H1 (cell line): ENCODE measurements at regions not wholly inside any gene's neighbourhood (a gene's known extent, or its start where the extent isn't known, plus 50 kb on each side); places are given as distances from the start of the nearest gene placed in this dataset.

Experiments used
- CTCF ChIA-PET: fragments of 300-600 bp; sonication (Branson Sonifier 250); formaldehyde crosslinking; loops from one replicate; lab custom pipeline; 2021; ENCODE audit not compliant: partially characterized antibody; lab: Charles Lee
- POLR2A ChIA-PET: fragments of 300-600 bp; sonication (Branson Sonifier 250); formaldehyde crosslinking; loops from one replicate; lab custom pipeline; 2021; ENCODE audit warnings: inconsistent platforms; ENCODE audit not compliant: partially characterized antibody; lab: Charles Lee
- DNase-seq, 2 experiments: peaks; one replicate each; pipeline versions ENCODE4 v3.0.0 to v3.0.0-alpha.2; 2010 to 2022; ENCODE audit warnings: low spot score in 2 of 2, low read depth in 1 of 2, mixed read lengths in 1 of 2
- FAIRE-seq: peaks from 2 replicates; lab custom pipeline; 2011; peaks lifted over from hg19 to GRCh38; lab: Jason Lieb, UNC
- H2AFZ ChIP-seq: 2 replicates; pipeline ENCODE4 v1.8.1; 2012; ENCODE audit warnings: low read length, inconsistent platforms
- H2AK5ac ChIP-seq: 2 replicates; pipeline ENCODE4 v1.6.1; 2013; ENCODE audit warnings: low read depth, low read length
- H2BK120ac ChIP-seq: replicated peaks from 2 replicates; pipeline ENCODE3; 2013; ENCODE audit warnings: low read depth, low read length, inconsistent platforms
- H2BK12ac ChIP-seq: 2 replicates; pipeline ENCODE4 v1.6.1; 2013; ENCODE audit warnings: low read depth, low read length
- H2BK15ac ChIP-seq: 2 replicates; pipeline ENCODE4 v1.6.1; 2013; ENCODE audit warnings: low read length
- H2BK20ac ChIP-seq: 2 replicates; pipeline ENCODE4 v1.6.1; 2013; ENCODE audit warnings: low read length
- H2BK5ac ChIP-seq: 2 replicates; pipeline ENCODE4 v1.6.1; 2013; ENCODE audit warnings: low read depth, low read length
- H3K14ac ChIP-seq: 2 replicates; pipeline ENCODE4 v1.6.1; 2013; ENCODE audit warnings: inconsistent platforms; ENCODE audit not compliant: insufficient read length
- H3K18ac ChIP-seq: 2 replicates; pipeline ENCODE4 v1.6.1; 2013; ENCODE audit warnings: low read length; ENCODE audit errors: extremely low read depth
- H3K23ac ChIP-seq: 2 replicates; pipeline ENCODE4 v1.6.1; 2013; ENCODE audit warnings: inconsistent platforms; ENCODE audit not compliant: insufficient read length
- H3K23me2 ChIP-seq: 2 replicates; pipeline ENCODE4 v1.6.1; 2013; ENCODE audit warnings: low read depth, low read length
- H3K27ac ChIP-seq: 2 replicates; pipeline ENCODE4 v1.6.1; 2011; ENCODE audit warnings: low read depth, low read length, inconsistent platforms
- H3K27me3 ChIP-seq, 4 experiments: replicated peaks in 1 of 4; 1 replicate in 1 of 4; 2 replicates in 3 of 4; pipeline versions ENCODE4 v1.6.1 to v1.8.1; 2011 to 2013; ENCODE audit warnings: low read length in 3 of 4, mild to moderate bottlenecking in 3 of 4, inconsistent platforms in 2 of 4, mixed read lengths in 2 of 4, moderate library complexity in 1 of 4; ENCODE audit not compliant: control insufficient read depth in 3 of 4, insufficient read depth in 3 of 4; ENCODE audit errors: extremely low read depth in 1 of 4
- H3K36me3 ChIP-seq, 4 experiments: 2 replicates each; pipeline versions ENCODE4 v1.6.1 to v1.8.1; 2011 to 2013; ENCODE audit warnings: mild to moderate bottlenecking in 4 of 4, low read length in 3 of 4, moderate library complexity in 2 of 4, control low read depth in 1 of 4, inconsistent platforms in 1 of 4; ENCODE audit not compliant: insufficient read depth in 4 of 4, control insufficient read depth in 2 of 4
- H3K4ac ChIP-seq: replicated peaks from 2 replicates; pipeline ENCODE3; 2013; ENCODE audit warnings: low read length, low read depth, mixed read lengths, inconsistent platforms; ENCODE audit not compliant: insufficient read length
- H3K4me1 ChIP-seq, 4 experiments: replicated peaks in 1 of 4; 1 replicate in 1 of 4; 2 replicates in 3 of 4; pipeline versions ENCODE4 v1.6.1 to v1.8.1; 2011 to 2013; ENCODE audit warnings: low read length in 3 of 4, inconsistent platforms in 2 of 4, mixed read lengths in 1 of 4; ENCODE audit not compliant: insufficient read depth in 4 of 4, control insufficient read depth in 3 of 4
- H3K4me2 ChIP-seq, 2 experiments: 2 replicates each; pipeline versions ENCODE4 v1.6.1 to v1.8.1; 2011 to 2013; ENCODE audit warnings: low read depth in 2 of 2, low read length in 2 of 2, control low read depth in 1 of 2, inconsistent platforms in 1 of 2, mild to moderate bottlenecking in 1 of 2; ENCODE audit not compliant: insufficient read depth in 1 of 2
- H3K4me3 ChIP-seq, 4 experiments: fragments of 200-600, 300-600 bp in 1 of 4; sonication (generic), shearing (Covaris generic), sonication (Bioruptor Twin) in 1 of 4; 2 replicates each; pipeline versions ENCODE4 v1.5.1 to v1.8.1; 2011 to 2016; ENCODE audit warnings: low read length in 4 of 4, low read depth in 3 of 4, control low read depth in 2 of 4, inconsistent platforms in 2 of 4, mild to moderate bottlenecking in 2 of 4, mixed read lengths in 1 of 4, moderate library complexity in 1 of 4; ENCODE audit not compliant: insufficient read depth in 2 of 4; ENCODE audit errors: extremely low read depth in 1 of 4
- H3K56ac ChIP-seq: replicated peaks from 2 replicates; pipeline ENCODE3; 2013; ENCODE audit warnings: low read depth, mild to moderate bottlenecking, mixed read lengths, low read length, inconsistent platforms; ENCODE audit not compliant: insufficient read length
- H3K79me1 ChIP-seq: 2 replicates; pipeline ENCODE4 v1.6.1; 2013; ENCODE audit warnings: low read depth, low read length, control low read depth
- H3K79me2 ChIP-seq, 2 experiments: 2 replicates each; pipeline versions ENCODE4 v1.6.1 to v1.8.1; 2012 to 2013; ENCODE audit warnings: low read length in 2 of 2, mild to moderate bottlenecking in 2 of 2, inconsistent platforms in 1 of 2; ENCODE audit not compliant: insufficient read depth in 2 of 2, control insufficient read depth in 1 of 2
- H3K9ac ChIP-seq, 4 experiments: replicated peaks in 1 of 4; 1 replicate in 1 of 4; 2 replicates in 3 of 4; pipeline versions ENCODE4 v1.6.1 to v1.8.1; 2011 to 2013; ENCODE audit warnings: low read depth in 3 of 4, low read length in 3 of 4, control low read depth in 2 of 4, mild to moderate bottlenecking in 2 of 4, moderate library complexity in 2 of 4, inconsistent platforms in 1 of 4; ENCODE audit errors: extremely low read depth in 1 of 4
- H3K9me3 ChIP-seq, 2 experiments: 2 replicates each; pipeline versions ENCODE4 v1.6.1 to v1.8.1; 2012 to 2013; ENCODE audit warnings: mild to moderate bottlenecking in 2 of 2, moderate library complexity in 2 of 2, control low read depth in 1 of 2, inconsistent platforms in 1 of 2, low read depth in 1 of 2, low read length in 1 of 2, mixed read lengths in 1 of 2; ENCODE audit not compliant: insufficient read depth in 2 of 2
- H4K20me1 ChIP-seq, 2 experiments: replicated peaks in 1 of 2; 2 replicates each; pipeline versions ENCODE3 to v1.8.1; 2011 to 2013; ENCODE audit warnings: inconsistent platforms in 2 of 2, low read length in 2 of 2, mild to moderate bottlenecking in 1 of 2; ENCODE audit not compliant: insufficient read depth in 2 of 2, control insufficient read depth in 1 of 2
- H4K5ac ChIP-seq: 2 replicates; pipeline ENCODE4 v1.6.1; 2013; ENCODE audit warnings: low read length, low read depth, mixed read lengths, inconsistent platforms; ENCODE audit not compliant: insufficient read length
- H4K8ac ChIP-seq: 2 replicates; pipeline ENCODE4 v1.8.0; 2013; ENCODE audit warnings: mild to moderate bottlenecking, moderate library complexity, low read length, inconsistent platforms; ENCODE audit not compliant: insufficient read depth; ENCODE audit errors: extremely low read depth
- H4K91ac ChIP-seq: replicated peaks from 2 replicates; pipeline ENCODE3; 2013; ENCODE audit warnings: low read length, mixed read lengths, inconsistent platforms; ENCODE audit not compliant: insufficient read length
- ASH2L ChIP-seq: fragments of 200-600, 300-600 bp; sonication (generic); IDR thresholded peaks from one replicate; pipeline ENCODE4 v1.7.1; 2017; ENCODE audit warnings: low read length
- ATF3 ChIP-seq: IDR thresholded peaks from 2 replicates; pipeline ENCODE4 v1.6.1; 2011; ENCODE audit warnings: low read depth, mild to moderate bottlenecking, low read length; ENCODE audit not compliant: insufficient read depth
- BCL11A ChIP-seq, 2 experiments: IDR thresholded peaks; one replicate each; pipeline ENCODE4 v1.6.1; 2011; ENCODE audit warnings: low read depth in 2 of 2, low read length in 2 of 2, mild to moderate bottlenecking in 2 of 2
- CTCF ChIP-seq, 3 experiments: IDR thresholded peaks; 1 replicate in 2 of 3; 2 replicates in 1 of 3; pipeline versions ENCODE4 v1.5.1 to v1.6.1; 2011; ENCODE audit warnings: low read length in 3 of 3, mild to moderate bottlenecking in 3 of 3, inconsistent platforms in 2 of 3, low read depth in 1 of 3, moderate library complexity in 1 of 3; ENCODE audit not compliant: insufficient read depth in 1 of 3; ENCODE audit errors: control extremely low read depth in 1 of 3
- EP300 ChIP-seq, 2 experiments: IDR thresholded peaks; 1 replicate in 1 of 2; 2 replicates in 1 of 2; pipeline ENCODE4 v1.6.1; 2011 to 2012; ENCODE audit warnings: low read depth in 2 of 2, low read length in 2 of 2, mild to moderate bottlenecking in 2 of 2, borderline replicate concordance in 1 of 2, inconsistent platforms in 1 of 2, moderate library complexity in 1 of 2
- HDAC6 ChIP-seq: IDR thresholded peaks from one replicate; pipeline ENCODE4 v1.7.1; 2012; ENCODE audit warnings: low read depth, mild to moderate bottlenecking, inconsistent platforms, low read length, moderate library complexity
- KDM5A ChIP-seq: fragments of 200-600 bp; IDR thresholded peaks from 2 replicates; pipeline ENCODE4 v1.7.1; 2012; ENCODE audit warnings: mild to moderate bottlenecking, low read length, inconsistent platforms, mixed read lengths
- NRF1 ChIP-seq: IDR thresholded peaks from 2 replicates; pipeline ENCODE4 v1.6.1; 2011; ENCODE audit warnings: mild to moderate bottlenecking, low read depth, low read length, improper control_type of control experiment
- SAP30 ChIP-seq: fragments of 300-600 bp; sonication (generic); IDR thresholded peaks from 2 replicates; pipeline ENCODE4 v1.7.1; 2012; ENCODE audit warnings: low read length, moderate library complexity, mild to moderate bottlenecking, inconsistent platforms; ENCODE audit not compliant: insufficient read depth, insufficient replicate concordance
- SIRT6 ChIP-seq: IDR thresholded peaks from one replicate; pipeline ENCODE4 v1.7.1; 2012; ENCODE audit warnings: low read length, inconsistent platforms
- ZNF274 ChIP-seq: IDR thresholded peaks from 2 replicates; pipeline ENCODE4 v1.7.0; 2012; ENCODE audit warnings: low read length, borderline replicate concordance; ENCODE audit errors: extremely low read depth
- WGBS, 2 experiments: shearing (Covaris generic) in 1 of 2; methylation state at CpG; one replicate each; pipeline versions ENCODE4 v1.1.6 to v1.1.7; 2013 to 2015; ENCODE audit warnings: low lambda C conversion rate in 2 of 2, mixed read lengths in 2 of 2, inconsistent platforms in 1 of 2, low coverage in 1 of 2, missing lambda C conversion rate in 1 of 2; ENCODE audit not compliant: insufficient replicate concordance in 2 of 2, insufficient coverage in 1 of 2, insufficient read length in 1 of 2; ENCODE audit errors: extremely low coverage in 1 of 2, missing lambda C conversion rate in 1 of 2; 5-methylcytosine and 5-hydroxymethylcytosine counted together

- H3K23me2 ChIP-seq: no peaks in the 10 kb centered on the region
- POLR2A ChIA-PET: no interaction called here
- no peak for TF ChIP-seq EP300 (IDR thresholded peaks at IDR 0.05; ENCODE audit: borderline replicate concordance in 1 of 2, low read depth in 2 of 2, low read length in 2 of 2)
- TF ChIP-seq NRF1: no peak
- no peak for TF ChIP-seq ASH2L
- no peak for TF ChIP-seq BCL11A (IDR thresholded peaks at IDR 0.05; ENCODE audit: low read depth in 2 of 2, low read length in 2 of 2)
- TF ChIP-seq KDM5A: no peak
- no peak for TF ChIP-seq ZNF274
- no peak for TF ChIP-seq SIRT6
- no peak for TF ChIP-seq SAP30
- no peak for TF ChIP-seq CTCF (IDR thresholded peaks at IDR 0.05; ENCODE audit: control extremely low read depth in 1 of 3, insufficient read depth in 1 of 3, low read depth in 1 of 3, low read length in 3 of 3)
- TF ChIP-seq HDAC6: no peak
- no peak for TF ChIP-seq ATF3
Observed at GRCh38 chr5:158393457-158393856, 534.5 kb upstream of the CLINT1 start.

More at GRCh38 chr5:158393457-158393856, 534.5 kb upstream of the CLINT1 start:
- no peaks in the 10 kb centered on the region for H3K4me1 ChIP-seq
- FAIRE-seq (no peak), DNase-seq (no peak)
- H3K4me3 ChIP-seq: no peak overlapping the region
- no peak overlapping the region for H3K14ac ChIP-seq
- no peak overlapping the region for H2BK15ac ChIP-seq
- peaks cover 0 to 1% (median 0%) of the 10 kb centered on the region in 4 experiments; a peak in 1 of 7 replicates for H3K27me3 ChIP-seq
- H3K56ac ChIP-seq: no peak overlapping the region
- no peak overlapping the region for H3K4me2 ChIP-seq
- H3K23ac ChIP-seq: no peak overlapping the region
- no peaks in the 10 kb centered on the region for H3K79me1 ChIP-seq
- no peak overlapping the region for H2AK5ac ChIP-seq
- H3K4ac ChIP-seq: no peak overlapping the region
- H3K9ac ChIP-seq: no peak overlapping the region
- no peaks in the 10 kb centered on the region for H3K9me3 ChIP-seq
- H4K5ac ChIP-seq: no peak overlapping the region
- H4K8ac ChIP-seq: no peak overlapping the region
- no peak overlapping the region for H2BK5ac ChIP-seq
- 85% methylated on average over 3 of the region's 3 CpGs; no CpG with 5 or more reads in 1 of the 2 experiments for WGBS, 2 experiments
- no peak overlapping the region for H3K18ac ChIP-seq
- no peak overlapping the region for H2BK12ac ChIP-seq
- H4K20me1 ChIP-seq: no peaks in the 10 kb centered on the region
- CTCF ChIA-PET: interaction anchor here (1.0 kb wide), 1 partner anchor 218 kb away, joined by 3 read pairs; no protein-coding TSS in a partner anchor
- no peak overlapping the region for H2BK120ac ChIP-seq
- H3K27ac ChIP-seq: no peak overlapping the region
- no peak overlapping the region for H4K91ac ChIP-seq
- H2AFZ ChIP-seq: no peak overlapping the region
- H2BK20ac ChIP-seq: no peak overlapping the region
- H3K36me3 ChIP-seq: no peaks in the 10 kb centered on the region
- no peaks in the 10 kb centered on the region for H3K79me2 ChIP-seq
